Uterus (tissue), 3 donors: ENCODE measurements at regions not wholly inside any gene's neighbourhood (a gene's known extent, or its start where the extent isn't known, plus 50 kb on each side); places are given as distances from the start of the nearest gene placed in this dataset.

Experiments used
- DNase-seq, 2 donors: peaks; one replicate each; pipeline ENCODE4 v3.0.0-alpha.2; 2019 to 2020
- H3K27ac ChIP-seq, 2 donors: fragments of 200-600 bp; sonication (generic); 1 replicate in 1 of 2; 2 replicates in 1 of 2; pipeline ENCODE4 v1.5.1; 2016 to 2018
- H3K27me3 ChIP-seq, 2 donors: fragments of 200-600 bp; sonication (generic); one replicate each; pipeline ENCODE4 v1.5.1; 2018 to 2019; ENCODE audit warnings: control low read depth in 1 of 2
- H3K36me3 ChIP-seq, 2 donors: fragments of 200-600 bp; sonication (generic); one replicate each; pipeline ENCODE4 v1.5.1; 2019; ENCODE audit warnings: control low read depth in 1 of 2
- H3K4me1 ChIP-seq, 2 donors: fragments of 200-600 bp; sonication (generic); one replicate each; pipeline ENCODE4 v1.5.1; 2018 to 2019; ENCODE audit warnings: control low read depth in 1 of 2
- H3K4me3 ChIP-seq, 2 donors: fragments of 200-600 bp; sonication (generic); 1 replicate in 1 of 2; 2 replicates in 1 of 2; pipeline ENCODE4 v1.5.1; 2018 to 2019; ENCODE audit warnings: mild to moderate bottlenecking in 1 of 2
- H3K9me3 ChIP-seq, 2 donors: fragments of 200-600 bp; sonication (generic); one replicate each; pipeline ENCODE4 v1.5.1; 2019; ENCODE audit warnings: control low read depth in 1 of 2
- CTCF ChIP-seq, 4 experiments: fragments of 200-600 bp in 2 of 4; fragments of 450-650 bp in 2 of 4; sonication (generic) in 2 of 4; IDR thresholded peaks; one replicate each; pipeline ENCODE4 v1.5.1; 2016 to 2019; ENCODE audit warnings: antibody characterized with exemption in 4 of 4, mild to moderate bottlenecking in 2 of 4, moderate library complexity in 1 of 4
- POLR2A ChIP-seq, 2 donors: fragments of 450-650 bp; IDR thresholded peaks; one replicate each; pipeline ENCODE4 v1.6.1; 2016; ENCODE audit warnings: antibody characterized with exemption in 2 of 2, mild to moderate bottlenecking in 1 of 2, moderate library complexity in 1 of 2
- intact Hi-C: fragments of 100-400 bp; cut with DNase I; formaldehyde crosslinking; loops from one replicate; pipeline ENCODE4 v1.15.1; 2023; ENCODE audit warnings: low total_unique reads
- donor health status: DM: yes; HTN: yes; CAD: no.

- Histone ChIP-seq H3K4me1 (no peaks in the 10 kb centered on the region), H3K27ac (no peak overlapping the region), H3K9me3 (no peaks in the 10 kb centered on the region), H3K4me3 (no peak overlapping the region), H3K27me3 (no peaks in the 10 kb centered on the region), H3K36me3 (no peaks in the 10 kb centered on the region)
- TF ChIP-seq POLR2A (IDR thresholded peaks at IDR 0.05), result no peak
- TF ChIP-seq CTCF (IDR thresholded peaks at IDR 0.05), result no peak
- DNase-seq, result no peak
- intact Hi-C loops, result no loop called here
Measured at GRCh38 chr5:35324201-35324600, 93.9 kb upstream of the PRLR start.

- DNase-seq, result no peak
- H3K4me1 ChIP-seq, result no peaks in the 10 kb centered on the region
- no peak overlapping the region for H3K27ac ChIP-seq
- H3K27me3 ChIP-seq, result no peaks in the 10 kb centered on the region
- no peaks in the 10 kb centered on the region for H3K36me3 ChIP-seq
- H3K4me3 ChIP-seq, result no peak overlapping the region
- intact Hi-C loops, result no loop called here
- TF ChIP-seq CTCF (IDR thresholded peaks at IDR 0.05) (no peak), POLR2A (IDR thresholded peaks at IDR 0.05) (no peak)
- no peaks in the 10 kb centered on the region for H3K9me3 ChIP-seq
Measured at GRCh38 chr5:35320029-35320428, 89.7 kb upstream of the PRLR start.

DNA sequence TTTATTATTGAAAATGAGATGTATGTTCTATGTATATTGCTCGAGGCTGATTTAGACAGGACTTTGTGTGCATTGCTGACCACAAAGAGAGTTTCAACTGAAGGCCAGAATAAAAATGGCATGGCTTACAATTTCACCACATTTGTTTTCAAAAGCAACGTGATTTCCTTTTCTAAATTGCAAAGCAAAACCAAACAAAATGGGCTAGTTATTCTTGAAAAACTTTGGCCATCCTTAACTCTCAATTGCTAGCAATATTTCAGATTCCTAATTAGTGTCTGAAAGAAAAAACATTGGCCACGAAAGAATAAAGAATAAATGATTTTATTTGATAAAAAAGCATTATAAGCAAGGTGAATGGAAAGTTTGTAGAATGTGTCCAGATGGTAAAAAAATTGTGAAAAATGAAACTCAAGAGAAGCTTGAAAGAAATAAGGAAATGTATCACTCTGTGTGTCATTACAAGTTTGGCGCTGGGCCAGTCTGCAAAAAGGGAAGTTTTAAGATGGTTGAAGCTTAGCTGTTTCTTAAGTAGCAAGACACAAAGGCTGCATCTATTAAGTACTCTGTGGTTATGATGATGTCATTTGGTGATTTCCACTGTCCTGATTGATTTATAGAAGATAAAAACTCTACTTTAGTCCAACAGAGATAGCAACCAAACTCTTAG lies 89.2 kb upstream of the PRLR start:
- Histone ChIP-seq H3K27me3 (no peaks in the 10 kb centered on the region), H3K36me3 (no peaks in the 10 kb centered on the region), H3K4me3 (no peak overlapping the region), H3K4me1 (no peaks in the 10 kb centered on the region), H3K27ac (no peak overlapping the region), H3K9me3 (no peaks in the 10 kb centered on the region)
- TF ChIP-seq CTCF (IDR thresholded peaks at IDR 0.05) (no peak), POLR2A (IDR thresholded peaks at IDR 0.05) (no peak)
- peak; percentile 36 to 41 for DNase-seq
- intact Hi-C loops, result no loop called here

DNA sequence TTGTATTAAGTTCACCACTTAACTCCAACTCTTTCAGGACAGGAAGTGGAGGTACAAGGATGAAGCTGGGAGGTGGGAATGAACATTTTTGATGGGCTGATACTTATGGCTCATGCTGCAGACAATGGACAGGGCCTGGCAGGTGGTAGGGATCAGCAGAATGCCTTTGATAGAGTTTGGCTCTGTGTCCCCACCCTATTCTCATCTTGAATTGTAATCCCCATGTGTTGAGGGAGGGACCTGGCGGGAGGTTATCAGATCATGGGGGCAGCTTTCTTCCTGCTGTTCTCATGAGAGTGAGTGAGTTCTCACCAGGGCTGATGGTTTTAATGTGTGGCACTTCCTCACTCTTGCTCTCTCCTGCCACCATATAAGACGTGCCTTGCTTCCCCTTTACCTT lies 87.3 kb upstream of the PRLR start:
- no peaks in the 10 kb centered on the region for H3K36me3 ChIP-seq
- H3K4me3 ChIP-seq, result no peak overlapping the region
- H3K4me1 ChIP-seq, result no peaks in the 10 kb centered on the region
- DNase-seq, result no peak
- no peak overlapping the region for H3K27ac ChIP-seq
- TF ChIP-seq POLR2A (IDR thresholded peaks at IDR 0.05) (no peak), CTCF (IDR thresholded peaks at IDR 0.05) (no peak)
- intact Hi-C loops, result no loop called here
- H3K27me3 ChIP-seq, result no peaks in the 10 kb centered on the region
- H3K9me3 ChIP-seq, result no peaks in the 10 kb centered on the region

DNA sequence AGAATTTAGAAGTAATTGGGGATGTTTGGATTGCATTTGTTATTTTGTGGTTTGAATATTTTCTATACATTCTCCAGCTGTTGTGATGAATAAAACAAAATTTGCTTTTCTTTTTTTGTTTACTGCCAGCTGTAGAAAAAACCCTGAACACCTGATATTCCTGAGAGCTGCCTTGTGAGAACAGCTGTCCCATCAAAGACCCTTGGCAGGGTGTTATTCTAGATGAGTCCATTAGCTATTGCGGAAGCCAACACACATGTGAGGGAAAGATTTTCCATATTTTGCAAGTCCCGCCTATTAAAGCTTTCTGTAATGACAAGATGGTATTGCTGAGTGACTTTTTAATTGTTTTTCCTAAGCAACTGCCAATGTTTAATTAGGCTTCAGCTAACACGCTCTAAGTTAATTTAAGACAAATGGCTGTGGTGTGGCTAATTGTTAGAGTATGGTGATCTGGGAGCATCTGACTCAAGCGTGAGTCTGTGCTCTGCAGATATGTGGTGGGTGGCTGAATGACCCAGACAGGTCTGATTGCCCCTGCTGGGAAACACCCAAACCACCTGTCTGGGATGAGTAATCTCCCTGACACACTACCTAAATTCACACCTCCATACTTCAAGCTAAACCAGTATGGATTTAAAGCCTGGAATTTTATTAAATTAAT lies 86.5 kb upstream of the PRLR start:
- no peak for DNase-seq
- H3K27me3 ChIP-seq, result no peaks in the 10 kb centered on the region
- intact Hi-C loops, result no loop called here
- H3K4me1 ChIP-seq, result no peaks in the 10 kb centered on the region
- no peak overlapping the region for H3K4me3 ChIP-seq
- H3K9me3 ChIP-seq, result no peaks in the 10 kb centered on the region
- no peaks in the 10 kb centered on the region for H3K36me3 ChIP-seq
- TF ChIP-seq POLR2A (IDR thresholded peaks at IDR 0.05) (no peak), CTCF (IDR thresholded peaks at IDR 0.05) (no peak)
- no peak overlapping the region for H3K27ac ChIP-seq
